Mucosa of descending colon (tissue), 3 donors: ENCODE measurements at regions not wholly inside any gene's neighbourhood (a gene's known extent, or its start where the extent isn't known, plus 50 kb on each side); places are given as distances from the start of the nearest gene placed in this dataset.

Experiments
- ATAC-seq: fragments of 200-7000 bp; cut with Tn5 transposase; one replicate; pipeline ENCODE4 v1.9.1; 2020; ENCODE audit warnings: mild to moderate bottlenecking, moderate library complexity
- DNase-seq, 3 donors: peaks; one replicate each; pipeline ENCODE4 v3.0.0-alpha.2; 2020
- H3K36me3 ChIP-seq: fragments of 200-600 bp; one replicate; pipeline ENCODE4 v1.8.0; 2021; ENCODE audit warnings: low read depth, mild to moderate bottlenecking
- H3K4me1 ChIP-seq: fragments of 200-600 bp; one replicate; pipeline ENCODE4 v1.8.0; 2021; ENCODE audit warnings: low read depth, mild to moderate bottlenecking
- H3K4me3 ChIP-seq: fragments of 200-600 bp; one replicate; pipeline ENCODE4 v1.8.0; 2021; ENCODE audit warnings: mild to moderate bottlenecking
- H3K9me3 ChIP-seq: fragments of 200-600 bp; one replicate; pipeline ENCODE4 v1.8.0; 2021; ENCODE audit warnings: mild to moderate bottlenecking
- intact Hi-C, 2 donors: fragments of 100-400 bp; cut with DNase I in 1 of 2; cut with micrococcal nuclease in 1 of 2; formaldehyde crosslinking; loops; one replicate each; pipeline versions ENCODE4 v1.11.0 to v1.11.1; 2022; cut with DNase I, micrococcal nuclease
- TF ChIP-seq, protein P1 (sequence below): fragments of 200-600 bp; IDR thresholded peaks from one replicate; pipeline ENCODE4 v1.8.0; 2022; ENCODE audit warnings: antibody characterized with exemption, mild to moderate bottlenecking
- donor health status: DM: no; HTN: no; CAD: no; lungs with moderate emphysema.
- donor health status: DM: no; HTN: no; CAD: no.
- donor health status: DM: no; HTN: yes; CAD: no.

DNA sequence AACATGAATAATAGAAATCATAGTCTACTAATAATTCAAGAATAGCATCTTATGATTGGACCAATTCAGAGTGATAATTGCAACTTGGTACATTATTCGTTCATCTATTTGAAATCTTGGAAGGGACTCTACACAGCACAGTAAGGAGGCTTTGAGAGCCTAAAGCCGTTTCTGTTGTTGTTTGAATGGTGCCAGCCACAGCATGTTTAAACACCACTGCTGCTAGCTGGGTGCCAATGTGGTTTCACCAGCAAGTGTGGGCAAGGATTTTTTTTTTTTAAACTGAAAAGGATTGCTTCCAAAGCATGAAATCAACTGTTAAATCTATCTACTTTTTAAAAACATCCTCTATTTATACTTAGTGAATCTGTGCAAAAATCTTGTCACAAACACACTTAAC is 253.9 kb upstream of the MAP3K1 start:
- TF ChIP-seq, protein P1, sequence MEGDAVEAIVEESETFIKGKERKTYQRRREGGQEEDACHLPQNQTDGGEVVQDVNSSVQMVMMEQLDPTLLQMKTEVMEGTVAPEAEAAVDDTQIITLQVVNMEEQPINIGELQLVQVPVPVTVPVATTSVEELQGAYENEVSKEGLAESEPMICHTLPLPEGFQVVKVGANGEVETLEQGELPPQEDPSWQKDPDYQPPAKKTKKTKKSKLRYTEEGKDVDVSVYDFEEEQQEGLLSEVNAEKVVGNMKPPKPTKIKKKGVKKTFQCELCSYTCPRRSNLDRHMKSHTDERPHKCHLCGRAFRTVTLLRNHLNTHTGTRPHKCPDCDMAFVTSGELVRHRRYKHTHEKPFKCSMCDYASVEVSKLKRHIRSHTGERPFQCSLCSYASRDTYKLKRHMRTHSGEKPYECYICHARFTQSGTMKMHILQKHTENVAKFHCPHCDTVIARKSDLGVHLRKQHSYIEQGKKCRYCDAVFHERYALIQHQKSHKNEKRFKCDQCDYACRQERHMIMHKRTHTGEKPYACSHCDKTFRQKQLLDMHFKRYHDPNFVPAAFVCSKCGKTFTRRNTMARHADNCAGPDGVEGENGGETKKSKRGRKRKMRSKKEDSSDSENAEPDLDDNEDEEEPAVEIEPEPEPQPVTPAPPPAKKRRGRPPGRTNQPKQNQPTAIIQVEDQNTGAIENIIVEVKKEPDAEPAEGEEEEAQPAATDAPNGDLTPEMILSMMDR = no peak
- intact Hi-C loops = no loop called here
- Histone ChIP-seq H3K36me3 (no peaks in the 10 kb centered on the region), H3K9me3 (no peaks in the 10 kb centered on the region), H3K4me3 (no peak overlapping the region), H3K4me1 (no peaks in the 10 kb centered on the region)
- DNase-seq (no peak), ATAC-seq (no peak)

DNA sequence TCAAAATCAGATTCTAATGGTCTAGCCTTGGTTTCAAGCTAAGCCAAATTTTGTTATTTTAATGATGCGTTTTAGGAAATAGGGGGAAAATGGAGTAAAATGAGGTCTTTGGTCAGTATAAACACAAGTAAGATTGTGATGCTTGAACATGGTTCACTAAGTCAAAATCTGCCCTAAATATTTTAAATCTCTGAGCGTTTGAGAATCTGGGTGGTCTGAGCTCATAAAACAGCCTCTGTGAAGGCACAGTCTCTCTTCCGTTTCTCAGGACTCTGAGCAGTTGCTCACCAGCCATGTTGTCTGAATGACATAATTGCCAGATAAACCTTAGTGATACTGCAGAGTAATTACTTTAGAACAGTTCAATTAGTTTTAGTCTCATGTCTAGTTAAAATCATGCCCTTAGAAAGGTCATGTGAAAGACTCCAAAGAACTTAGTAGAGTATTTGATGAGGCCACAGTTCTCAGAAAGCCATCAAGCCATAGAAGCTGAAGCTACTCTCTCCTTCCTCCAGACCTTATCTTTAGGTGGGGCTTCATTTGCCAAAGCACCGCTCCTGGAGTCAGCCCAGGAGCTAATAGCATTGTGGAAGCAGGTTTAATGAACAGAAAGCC is 257.1 kb upstream of the MAP3K1 start:
- ATAC-seq (no peak), DNase-seq (no peak)
- Histone ChIP-seq H3K4me1 (no peaks in the 10 kb centered on the region), H3K4me3 (no peak overlapping the region), H3K9me3 (no peaks in the 10 kb centered on the region), H3K36me3 (no peaks in the 10 kb centered on the region)
- TF ChIP-seq, protein P1 = no peak
- intact Hi-C loops = no loop called here

DNA sequence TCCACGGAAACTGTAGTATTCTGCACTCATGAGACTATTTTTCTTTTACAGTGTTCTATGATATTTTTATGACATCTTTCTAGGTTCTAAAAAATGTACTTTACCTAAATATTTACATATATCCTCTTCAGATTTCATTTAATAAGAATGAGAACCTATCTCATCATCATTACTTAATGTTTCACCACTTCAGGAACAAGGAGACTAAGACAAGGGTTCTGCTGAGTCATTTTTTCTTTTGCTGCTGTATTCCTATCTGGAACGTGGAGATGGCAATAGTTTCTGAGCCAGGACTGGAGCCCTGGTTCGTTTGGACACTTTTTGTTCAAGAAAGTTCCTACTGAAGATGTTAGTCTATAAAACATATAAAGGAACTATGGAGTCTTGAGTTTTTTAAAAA is 258.2 kb upstream of the MAP3K1 start:
- DNase-seq = no peak
- TF ChIP-seq, protein P1 = no peak
- intact Hi-C loops = no loop called here
- ATAC-seq = no peak
- Histone ChIP-seq H3K4me3 (no peak overlapping the region), H3K9me3 (no peaks in the 10 kb centered on the region), H3K4me1 (no peaks in the 10 kb centered on the region), H3K36me3 (no peaks in the 10 kb centered on the region)

DNA sequence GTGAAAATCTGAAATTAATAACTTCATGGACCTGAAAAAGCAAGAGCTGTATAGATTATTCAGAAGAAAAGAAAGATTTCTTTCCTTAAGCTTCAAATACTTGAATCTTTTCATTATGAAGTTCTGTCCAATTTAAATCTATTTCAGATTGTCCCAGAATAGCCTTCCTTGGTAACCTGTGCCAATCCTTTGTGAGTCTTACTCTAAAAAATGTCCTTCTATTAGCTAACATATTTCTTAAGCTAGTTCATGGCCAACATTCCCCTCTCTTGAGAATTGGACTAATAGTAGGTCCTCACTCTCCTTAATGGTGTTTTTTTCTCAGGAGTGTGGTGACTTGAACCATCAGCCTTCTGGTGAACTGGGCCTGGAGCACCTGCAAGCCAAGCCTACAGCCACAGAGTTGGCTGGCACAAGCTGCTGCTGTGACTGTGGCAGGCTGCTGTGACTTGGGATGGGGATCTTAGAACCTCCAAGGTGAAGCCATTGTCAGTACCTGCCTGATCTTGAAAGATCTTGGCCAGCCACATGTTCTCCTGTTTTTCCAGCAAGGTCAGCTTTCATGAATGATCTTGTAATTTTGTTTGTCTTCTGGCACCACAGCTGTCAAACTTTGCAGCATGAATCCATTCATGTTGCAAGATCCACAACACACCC is 262.6 kb upstream of the MAP3K1 start:
- no peak for ATAC-seq
- TF ChIP-seq, protein P1 = no peak
- no peaks in the 10 kb centered on the region for H3K36me3 ChIP-seq
- no peak overlapping the region for H3K4me3 ChIP-seq
- H3K4me1 ChIP-seq = no peaks in the 10 kb centered on the region
- no peak for DNase-seq
- H3K9me3 ChIP-seq = no peaks in the 10 kb centered on the region
- intact Hi-C loops = no loop called here

DNA sequence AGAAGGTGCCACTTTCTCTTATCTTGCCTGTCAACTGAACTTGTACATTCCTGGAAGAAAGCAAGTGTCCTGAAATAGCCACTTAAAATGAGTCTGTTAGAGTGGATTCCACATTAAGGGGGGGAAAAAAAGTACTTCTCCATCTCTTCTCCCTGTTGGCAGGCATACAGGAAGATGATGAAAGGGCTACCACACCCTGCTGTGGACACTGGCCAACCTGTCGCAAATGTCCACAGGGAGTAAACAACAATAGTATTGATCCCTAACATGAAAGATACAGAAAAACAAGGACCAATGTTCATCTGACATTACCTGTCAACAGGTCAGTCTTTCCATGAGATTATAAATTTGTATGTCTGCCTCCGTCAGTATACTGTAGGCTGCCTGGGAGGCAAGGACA is 265.1 kb upstream of the MAP3K1 start:
- Histone ChIP-seq H3K4me3 (no peak overlapping the region), H3K36me3 (no peaks in the 10 kb centered on the region), H3K9me3 (no peaks in the 10 kb centered on the region), H3K4me1 (no peaks in the 10 kb centered on the region)
- DNase-seq (no peak), ATAC-seq (no peak)
- intact Hi-C loops = no loop called here
- TF ChIP-seq, protein P1 = no peak
